Fibroblast of skin of scalp (primary cell): ENCODE measurements at regions not wholly inside any gene's neighbourhood (a gene's known extent, or its start where the extent isn't known, plus 50 kb on each side); places are given as distances from the start of the nearest gene placed in this dataset.
"Not testable (repeated sequence)": the region's sequence is repeated elsewhere in the genome, so short reads cannot be mapped to it uniquely, and the experiment has no call there.

Source experiments
- DNase-seq: peaks from one replicate; pipeline ENCODE4 v3.0.0-alpha.2; 2013

- peak; percentile 46 for DNase-seq
These were observed 51.0 kb downstream of the IARS1 start for GRCh38 chr9:92242260-92243136.

DNA sequence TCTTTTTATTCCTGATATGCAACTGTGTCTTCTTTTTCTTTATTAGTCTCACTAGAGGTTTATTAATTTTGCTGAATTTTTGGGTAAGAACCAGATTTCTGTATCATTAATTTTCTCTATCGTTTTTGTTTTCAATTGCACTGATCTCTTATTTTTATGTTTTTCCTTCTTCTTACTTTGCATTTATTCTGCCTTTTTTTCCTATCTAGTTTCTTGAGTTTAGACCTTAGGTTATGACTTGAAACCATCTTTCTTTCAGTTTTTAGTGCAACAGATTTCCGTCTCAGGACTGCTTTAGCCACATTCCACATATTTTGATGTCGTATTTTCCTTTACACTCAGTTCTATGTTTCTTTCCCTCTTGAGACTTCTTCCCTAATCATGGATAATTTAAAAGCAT is 56.6 kb downstream of the IARS1 start:
- DNase-seq: no peak

DNA sequence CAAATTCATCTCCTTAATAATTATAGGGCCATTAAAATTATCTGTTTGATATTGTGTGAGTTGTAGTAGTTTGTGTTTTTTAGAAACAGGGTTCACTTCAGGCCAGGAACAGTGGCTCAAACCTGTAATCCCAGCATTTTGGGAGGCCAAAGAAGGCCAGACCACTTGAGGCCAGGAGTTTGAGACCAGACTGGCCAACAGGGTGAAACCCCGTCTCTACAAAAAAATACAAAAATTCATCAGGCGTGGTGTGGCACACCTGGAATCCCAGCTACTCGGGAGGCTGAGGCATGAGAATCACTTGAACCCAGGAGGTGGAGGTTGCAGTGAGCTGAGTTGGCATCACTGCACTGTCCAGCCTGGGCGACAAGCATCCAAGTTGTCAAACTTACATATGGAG is 57.0 kb downstream of the IARS1 start:
- no peak for DNase-seq

DNA sequence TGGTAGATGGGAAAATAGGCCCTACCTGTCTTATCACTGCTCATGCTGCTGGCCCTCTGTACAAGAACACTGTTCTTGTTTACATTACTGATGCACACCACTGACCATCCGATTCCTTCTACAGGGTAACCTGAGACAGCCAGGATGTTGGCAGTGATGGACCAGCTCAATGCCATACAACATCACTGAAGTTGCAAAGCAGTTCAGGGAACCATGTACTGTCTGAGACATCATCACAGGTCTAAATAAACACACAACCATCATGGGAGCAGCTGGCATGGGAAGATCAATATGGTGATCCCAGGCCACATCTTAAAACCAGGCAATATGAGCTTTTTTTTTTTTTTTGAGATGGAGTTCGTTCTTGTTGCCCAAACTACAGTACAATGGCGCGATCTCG is 59.0 kb downstream of the IARS1 start:
- no peak for DNase-seq

DNA sequence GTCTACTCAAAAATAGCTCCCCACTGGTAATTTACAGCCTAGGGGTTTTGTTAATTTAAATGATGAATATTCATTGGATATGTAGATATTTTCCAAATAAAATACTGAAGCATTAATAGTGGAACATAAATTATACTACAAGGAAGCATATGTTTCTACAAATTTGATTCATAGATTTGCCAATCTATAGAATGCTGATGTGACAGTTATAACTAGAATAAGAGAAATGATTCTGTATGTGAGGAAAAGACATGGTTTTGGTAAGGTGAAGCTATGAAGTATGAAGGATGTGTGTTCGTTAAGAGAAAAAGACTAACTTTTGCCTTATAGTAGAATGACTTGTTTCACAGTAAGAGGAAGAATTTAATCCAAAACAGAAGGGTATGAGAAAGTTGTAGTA is 61.3 kb downstream of the IARS1 start:
- DNase-seq: no peak

DNA sequence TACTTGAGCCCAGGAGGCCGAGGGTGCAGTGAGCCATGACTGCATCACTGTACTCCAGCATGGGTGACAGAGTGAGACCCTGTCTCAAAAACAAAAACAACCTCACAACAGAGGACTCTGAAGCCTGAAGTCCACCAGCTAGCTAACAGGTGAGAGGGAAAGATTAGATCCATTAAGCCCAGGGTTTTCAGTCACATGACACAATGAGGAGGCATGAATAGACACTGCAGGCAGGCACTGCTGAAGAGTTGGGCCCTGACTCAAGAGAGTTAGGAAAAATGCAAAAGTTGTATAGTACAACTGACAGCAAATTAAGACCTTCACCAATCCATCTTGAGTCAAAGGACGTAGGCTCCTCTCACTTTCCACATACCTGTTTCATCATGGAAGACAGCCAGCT is 64.9 kb downstream of the IARS1 start:
- DNase-seq: no peak

GRCh38 chr9:92224177-92224576 is 69.3 kb downstream of the IARS1 start:
- no peak for DNase-seq

GRCh38 chr9:92223758-92224157 is 69.7 kb downstream of the IARS1 start:
- DNase-seq: no peak

DNA sequence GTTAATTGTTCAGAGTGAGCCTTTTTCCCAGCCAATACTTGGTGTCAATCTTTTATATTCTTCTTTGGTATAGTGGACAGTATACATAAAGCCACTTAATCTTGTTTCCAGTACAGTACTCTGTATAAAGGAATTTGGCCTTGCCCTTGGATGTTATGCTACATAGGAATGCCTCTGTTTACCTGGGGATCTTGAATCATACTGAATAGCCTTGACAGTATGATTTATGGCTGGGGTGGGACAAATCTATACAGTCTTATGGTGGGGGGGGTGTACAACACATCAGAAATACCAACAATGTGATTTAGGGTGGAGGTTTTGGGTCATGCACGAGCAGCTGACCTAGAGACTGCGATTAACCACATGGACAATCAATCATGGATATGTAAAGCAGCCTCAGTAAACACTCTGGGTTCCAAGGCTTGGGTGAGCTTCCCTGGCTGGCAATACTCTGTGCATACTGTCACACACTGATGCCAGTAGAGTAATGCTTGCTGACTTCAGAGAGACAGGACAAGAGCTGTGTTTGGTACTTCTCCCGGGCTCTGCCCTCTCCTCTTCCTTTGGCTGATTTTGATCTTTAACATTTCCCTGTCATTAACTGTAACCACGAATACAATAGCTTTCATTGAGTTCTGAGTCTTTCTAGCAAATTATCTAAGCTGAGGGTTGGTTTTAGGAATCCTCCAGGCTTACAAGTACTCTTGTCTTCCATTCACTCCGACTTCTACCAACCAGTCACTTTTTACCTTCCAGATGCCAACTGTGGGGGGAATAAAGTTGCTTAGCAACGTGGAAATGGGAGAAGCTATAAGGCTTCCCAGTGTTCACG is 84.6 kb downstream of the IARS1 start:
- no peak for DNase-seq

- DNase-seq: peak; percentile 22
These were observed 87.0 kb downstream of the IARS1 start for GRCh38 chr9:92206488-92206887.

GRCh38 chr9:92203887-92204286 is 88.7 kb upstream of the SPTLC1 start:
- DNase-seq: not testable (repeated sequence)

DNA sequence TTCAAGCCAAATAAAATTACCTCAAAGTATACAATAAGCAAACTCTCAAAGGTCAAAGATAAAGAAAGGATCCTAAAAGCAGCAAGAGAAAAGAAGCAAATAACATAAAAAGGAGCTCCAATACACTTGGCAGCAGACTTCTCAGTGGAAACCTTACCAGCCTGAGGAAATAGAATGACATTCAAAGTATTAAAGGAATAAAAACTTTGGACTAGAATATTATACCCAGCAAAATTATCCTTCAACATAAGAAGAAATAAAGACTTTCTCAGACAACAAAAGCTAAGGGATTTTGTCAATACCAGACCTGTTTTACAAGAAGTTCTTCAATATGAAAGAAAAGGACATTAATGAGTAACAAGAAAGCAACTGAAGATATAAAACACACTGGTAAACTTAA is 83.0 kb upstream of the SPTLC1 start:
- DNase-seq: not testable (repeated sequence)

GRCh38 chr9:92196909-92197308 is 81.7 kb upstream of the SPTLC1 start:
- peak; percentile 21 for DNase-seq

DNA sequence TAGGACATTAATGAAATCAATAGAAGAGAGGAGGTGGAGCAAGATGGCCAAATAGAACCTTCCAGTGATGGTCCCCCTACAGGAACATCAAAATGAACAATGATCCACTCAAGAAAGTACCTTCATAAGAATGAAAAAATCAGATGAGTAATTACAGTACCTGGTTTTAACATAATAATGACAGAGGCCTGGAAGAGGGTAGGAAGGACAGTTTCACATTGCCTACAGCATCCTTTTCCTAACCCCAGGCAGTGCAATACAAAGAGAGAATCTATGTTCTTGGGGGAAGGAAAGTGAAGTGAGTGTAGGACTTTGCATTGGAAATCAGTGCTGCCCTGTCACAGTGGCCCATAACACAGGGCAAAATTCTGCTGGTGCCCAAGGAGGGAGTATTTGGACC is 81.2 kb upstream of the SPTLC1 start:
- DNase-seq: no peak

- DNase-seq: peak; percentile 42
These were observed 76.6 kb upstream of the SPTLC1 start for GRCh38 chr9:92191801-92192200.

GRCh38 chr9:92190536-92190790 is 75.2 kb upstream of the SPTLC1 start:
- DNase-seq: no peak

DNA sequence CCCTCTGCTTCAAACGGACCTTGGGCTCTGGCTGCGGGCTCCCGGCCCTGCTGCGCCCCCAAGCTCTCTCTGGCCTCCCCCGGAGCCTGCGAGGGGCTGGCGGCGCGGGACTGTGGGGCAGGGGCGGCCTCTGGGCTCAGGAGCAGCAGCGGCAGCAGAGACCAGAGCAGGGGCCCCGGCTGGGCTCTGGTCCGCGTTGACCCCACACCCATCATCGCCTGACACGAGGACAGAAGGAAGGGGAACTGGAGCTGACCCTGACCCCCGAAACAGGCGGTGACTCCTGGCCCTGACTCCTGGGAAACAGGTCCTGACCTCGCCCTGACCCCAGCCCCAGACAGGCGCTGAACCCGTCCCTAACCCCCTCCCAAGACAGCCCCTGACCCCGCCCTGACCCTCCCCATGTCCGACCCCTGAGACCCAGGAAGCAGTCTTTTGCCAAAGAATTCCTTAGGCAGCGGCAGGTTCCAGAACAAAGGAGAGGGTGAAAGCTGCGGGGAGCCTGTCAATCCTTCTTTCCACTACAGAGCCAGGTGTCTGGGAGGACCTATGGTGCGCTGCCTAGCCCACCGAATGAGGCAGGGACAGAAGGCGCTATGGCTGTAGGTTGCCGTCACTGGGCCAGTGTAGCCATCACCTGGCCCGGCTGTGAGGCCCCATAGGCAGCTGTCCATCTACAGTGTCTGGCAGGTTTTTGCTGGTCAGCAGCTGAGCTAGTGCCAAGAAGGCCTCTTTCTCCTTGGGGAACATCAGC is 74.7 kb upstream of the SPTLC1 start:
- no peak for DNase-seq

DNA sequence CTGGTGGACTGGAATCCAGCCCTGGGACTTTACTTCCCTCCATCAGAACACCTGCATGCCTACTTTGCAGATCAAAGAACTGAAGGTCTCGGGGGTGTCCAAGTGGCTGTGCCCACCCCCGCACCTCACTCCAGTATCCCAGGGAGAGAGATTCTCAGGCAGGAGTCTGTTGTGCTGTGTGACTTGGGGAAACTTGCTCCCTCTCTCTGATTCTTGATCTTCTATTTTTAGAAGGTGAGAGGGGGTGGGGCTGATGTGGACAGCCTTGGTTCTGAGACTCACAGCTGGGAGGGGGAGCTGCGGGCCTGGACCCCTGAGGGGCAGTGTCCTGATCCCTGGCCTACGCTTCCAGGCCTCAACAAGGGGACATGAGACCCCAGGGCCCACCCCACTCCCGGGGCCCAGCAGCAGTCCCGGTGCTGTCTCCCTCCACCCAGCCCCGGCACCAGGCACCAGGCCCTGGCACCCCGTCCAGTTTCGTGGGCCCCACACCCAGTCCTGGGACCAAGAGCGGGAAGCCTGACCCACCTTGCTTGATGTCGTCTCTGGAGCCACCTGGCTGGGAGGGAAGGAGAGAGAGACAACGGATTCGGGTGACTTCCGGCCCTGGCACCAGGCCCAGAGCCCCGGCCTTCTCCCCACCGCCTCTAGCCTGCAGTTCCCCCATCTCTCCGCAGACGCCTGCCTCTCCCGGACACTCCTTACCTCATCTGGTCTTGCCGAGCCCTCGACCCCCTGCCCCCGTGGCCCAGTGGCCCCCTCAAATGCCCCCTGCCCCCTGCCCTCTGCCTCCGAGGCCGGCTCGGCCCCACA is 74.0 kb upstream of the SPTLC1 start:
- no peak for DNase-seq

DNA sequence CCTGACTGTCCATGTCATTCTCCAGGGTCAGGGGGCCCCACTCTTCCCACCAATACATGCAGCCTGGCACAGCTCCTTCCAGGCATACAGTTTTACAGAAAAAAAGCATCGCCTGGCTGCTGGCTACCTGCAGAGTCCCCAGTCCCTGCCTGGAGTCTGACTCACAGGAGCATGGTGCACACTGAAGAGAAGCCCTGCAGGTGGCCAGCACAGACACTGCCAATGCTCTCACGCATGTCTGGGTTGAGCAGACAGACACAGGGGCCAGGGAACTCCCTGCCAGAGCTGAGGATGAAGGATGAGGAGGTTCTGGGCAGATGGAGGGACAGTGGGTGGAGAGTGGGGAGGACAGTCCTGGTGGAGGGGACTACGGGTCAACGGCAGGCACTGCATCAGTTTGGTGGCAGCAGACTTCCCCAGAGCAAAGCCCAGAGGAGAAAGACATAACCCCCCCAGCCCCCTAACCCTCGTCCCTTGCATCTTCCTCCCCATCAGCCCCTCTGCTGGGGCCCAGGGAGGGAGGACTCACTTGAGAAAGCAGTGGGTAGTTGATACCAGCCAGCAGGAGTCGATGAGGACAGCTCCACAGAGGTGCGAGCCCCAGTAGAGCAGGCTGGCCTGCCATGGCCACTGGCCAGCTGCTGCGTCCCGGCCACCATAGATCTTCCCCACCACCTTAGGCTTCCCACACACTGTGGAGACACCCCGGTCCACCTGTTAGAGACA is 72.9 kb upstream of the SPTLC1 start:
- DNase-seq: peak; percentile 25

DNA sequence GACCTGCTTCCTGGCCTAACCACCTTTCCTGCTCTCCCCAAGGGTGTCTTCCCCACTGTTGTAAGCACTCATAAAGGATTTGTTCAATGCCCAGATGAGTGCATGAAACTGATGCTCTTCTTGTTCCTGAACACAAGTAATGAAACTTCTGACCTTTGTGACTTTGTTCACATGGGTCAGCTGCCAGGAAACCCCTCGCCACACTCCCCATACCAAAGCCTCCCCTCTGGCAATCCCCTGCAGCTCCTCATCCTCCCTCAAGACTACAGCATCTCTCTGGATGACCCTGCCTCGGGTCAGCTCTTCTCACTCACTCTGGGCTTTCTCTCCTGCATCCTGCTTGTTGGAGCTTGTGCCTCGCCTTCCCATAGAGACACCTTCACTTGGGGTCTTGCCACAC is 72.2 kb upstream of the SPTLC1 start:
- DNase-seq: no peak

GRCh38 chr9:92186631-92187030 is 71.4 kb upstream of the SPTLC1 start:
- DNase-seq: no peak

- DNase-seq: no peak
These were observed 70.5 kb upstream of the SPTLC1 start for GRCh38 chr9:92185681-92186080.
